Endothelial cell of umbilical vein (primary cell): ENCODE measurements at regions not wholly inside any gene's neighbourhood (a gene's known extent, or its start where the extent isn't known, plus 50 kb on each side); places are given as distances from the start of the nearest gene placed in this dataset.

Source experiments
- CTCF ChIP-seq, 2 donors: IDR thresholded peaks; 1 replicate in 1 of 2; 2 replicates in 1 of 2; pipeline ENCODE4 v1.5.1; 2011; ENCODE audit warnings: low read length in 2 of 2, mild to moderate bottlenecking in 2 of 2, moderate library complexity in 2 of 2, control low read depth in 1 of 2, inconsistent platforms in 1 of 2, low read depth in 1 of 2; ENCODE audit not compliant: insufficient read depth in 1 of 2; ENCODE audit errors: extremely low read depth in 1 of 2
- EZH2 ChIP-seq: IDR thresholded peaks from 2 replicates; pipeline ENCODE4 v1.6.1; 2012; ENCODE audit warnings: borderline replicate concordance, low read depth, mild to moderate bottlenecking, moderate library complexity, low read length, inconsistent platforms; ENCODE audit not compliant: severe bottlenecking

GRCh38 chr4:23353200-23353599 lies 536.6 kb downstream of the PPARGC1A start:
- TF ChIP-seq EZH2 (no peak), CTCF (IDR thresholded peaks at IDR 0.05; ENCODE audit: extremely low read depth in 1 of 2, insufficient read depth in 1 of 2, low read depth in 1 of 2, low read length in 2 of 2) (no peak)
